HG03108 (cell line): ENCODE measurements at regions not wholly inside any gene's neighbourhood (a gene's known extent, or its start where the extent isn't known, plus 50 kb on each side); places are given as distances from the start of the nearest gene placed in this dataset.

Experiments used
- ATAC-seq: cut with Tn5 transposase; IDR thresholded peaks from one replicate; pipeline ENCODE4 v1.9.1; 2021; ENCODE audit warnings: moderate library complexity; ENCODE audit not compliant: unreplicated experiment

DNA sequence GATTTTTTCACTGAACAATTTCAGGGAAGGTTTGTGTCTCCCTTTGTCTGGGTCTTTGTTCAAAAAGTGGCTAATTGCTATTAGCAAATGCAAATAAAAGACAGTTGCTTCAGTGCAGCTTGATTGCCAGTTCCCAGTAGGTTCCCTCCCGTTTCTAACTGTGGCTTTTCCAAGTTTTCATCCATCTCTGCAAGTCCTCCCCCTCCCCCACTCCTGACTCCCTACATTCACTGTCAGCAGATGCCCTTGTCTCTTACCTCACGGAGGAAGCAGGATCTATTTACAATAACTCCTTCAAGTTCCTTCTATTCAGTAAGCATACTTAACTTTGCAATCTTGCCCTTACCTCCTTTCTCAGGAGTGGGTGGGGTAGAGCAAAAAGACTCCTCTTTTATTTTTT lies 55.4 kb upstream of the SCEL start:
- ATAC-seq, result no peak

DNA sequence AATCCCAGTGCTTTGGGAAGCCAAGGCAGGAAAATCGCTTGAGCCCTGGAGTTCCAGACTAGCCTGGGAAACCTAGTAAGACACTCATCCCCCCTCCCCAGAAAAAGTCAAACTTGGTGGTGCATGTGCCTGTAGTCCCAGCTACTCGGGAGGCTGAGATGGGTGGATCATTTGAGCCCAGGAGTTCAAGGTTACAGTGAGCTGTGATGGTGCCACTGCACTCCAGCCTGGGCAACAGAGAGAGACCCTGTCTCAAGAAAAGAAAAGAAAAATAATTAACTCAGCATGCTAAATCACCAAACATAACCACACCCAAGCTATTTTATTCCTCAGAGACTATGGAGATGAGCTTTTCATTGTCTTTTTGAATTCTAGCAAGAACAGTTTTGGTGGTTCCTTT lies 56.2 kb upstream of the SCEL start:
- ATAC-seq, result no peak

- no peak for ATAC-seq
Observed at GRCh38 chr13:77477299-77477848, 58.1 kb upstream of the SCEL start.

DNA sequence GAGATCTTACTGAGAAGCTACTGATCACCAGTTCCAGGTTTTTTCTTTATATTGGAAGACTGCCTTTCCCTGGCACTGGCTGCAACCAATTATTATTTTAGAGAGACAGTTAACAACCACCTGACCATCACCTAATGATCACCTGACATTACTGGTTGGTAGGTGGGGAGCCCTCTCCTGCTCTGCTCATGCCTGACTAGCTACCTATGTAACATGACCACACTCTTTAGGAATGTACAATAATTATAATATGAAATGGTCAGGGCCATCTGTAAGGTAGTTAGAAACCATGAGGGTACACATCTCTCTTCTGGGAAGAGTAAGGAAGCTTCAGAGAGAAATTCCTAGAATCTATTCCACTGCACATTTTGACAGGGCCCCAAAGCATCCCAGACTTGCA lies 59.0 kb upstream of the SCEL start:
- ATAC-seq, result no peak

- ATAC-seq, result no peak
Observed at GRCh38 chr13:77475345-77476084, 60.0 kb upstream of the SCEL start.

- ATAC-seq, result no peak
Observed at GRCh38 chr13:77470986-77471385, 64.5 kb upstream of the SCEL start.

GRCh38 chr13:77466753-77467422 lies 68.6 kb upstream of the SCEL start:
- ATAC-seq, result no peak

GRCh38 chr13:77465603-77466195 lies 69.8 kb upstream of the SCEL start:
- ATAC-seq, result no peak

GRCh38 chr13:77460195-77460594 lies 75.3 kb upstream of the SCEL start:
- ATAC-seq, result peak; percentile 88

DNA sequence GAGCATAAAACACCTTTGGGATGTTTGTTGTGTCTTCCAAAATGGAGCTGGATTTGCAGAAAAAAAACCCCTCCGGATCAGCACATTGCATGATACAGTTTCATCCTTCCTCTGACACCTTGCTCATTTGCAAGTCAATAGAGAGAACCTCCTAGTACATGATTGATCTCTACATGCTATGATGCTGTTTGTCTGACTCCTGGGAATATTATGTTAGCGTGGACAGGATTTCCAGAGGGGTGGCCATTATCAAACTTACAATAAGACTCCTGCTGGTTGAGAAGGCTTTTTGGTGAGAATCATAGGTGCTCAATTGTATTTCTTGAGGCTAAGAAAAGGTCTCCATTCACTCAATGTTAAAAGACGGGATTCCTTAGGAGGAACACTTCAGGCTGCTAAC lies 75.9 kb upstream of the SCEL start:
- no peak for ATAC-seq

DNA sequence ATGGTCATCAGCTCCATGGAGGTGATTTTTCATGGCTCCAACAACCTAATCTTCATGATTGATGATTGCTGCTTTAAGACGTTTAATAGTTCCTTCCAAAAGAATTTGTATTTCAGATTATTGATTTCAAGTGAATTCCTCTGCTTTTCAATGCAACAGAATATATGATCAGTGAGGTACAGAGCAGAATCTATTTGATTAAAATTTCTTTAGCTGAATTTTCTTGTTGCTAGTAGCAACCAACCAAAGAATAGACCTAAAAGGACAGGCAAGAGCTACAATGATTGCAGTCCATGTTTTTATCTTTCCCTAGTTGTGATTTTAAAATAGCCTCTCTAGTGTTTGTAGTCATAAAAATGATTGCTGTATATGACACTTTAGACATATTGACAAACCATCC lies 76.8 kb upstream of the SCEL start:
- no peak for ATAC-seq

GRCh38 chr13:77457966-77458365 lies 77.5 kb upstream of the SCEL start:
- no peak for ATAC-seq

- no peak for ATAC-seq
Observed at GRCh38 chr13:77456271-77456670, 79.2 kb upstream of the SCEL start.

- ATAC-seq, result no peak
Observed at GRCh38 chr13:77449265-77449664, 86.2 kb upstream of the SCEL start.

GRCh38 chr13:77448689-77449088 lies 86.8 kb upstream of the SCEL start:
- no peak for ATAC-seq

GRCh38 chr13:77443511-77443910 lies 92.0 kb upstream of the SCEL start:
- ATAC-seq, result no peak

- ATAC-seq, result no peak
Observed at GRCh38 chr13:77437267-77437666, 98.2 kb upstream of the SCEL start.

GRCh38 chr13:77434289-77434688 lies 101.2 kb upstream of the SCEL start:
- ATAC-seq, result no peak

DNA sequence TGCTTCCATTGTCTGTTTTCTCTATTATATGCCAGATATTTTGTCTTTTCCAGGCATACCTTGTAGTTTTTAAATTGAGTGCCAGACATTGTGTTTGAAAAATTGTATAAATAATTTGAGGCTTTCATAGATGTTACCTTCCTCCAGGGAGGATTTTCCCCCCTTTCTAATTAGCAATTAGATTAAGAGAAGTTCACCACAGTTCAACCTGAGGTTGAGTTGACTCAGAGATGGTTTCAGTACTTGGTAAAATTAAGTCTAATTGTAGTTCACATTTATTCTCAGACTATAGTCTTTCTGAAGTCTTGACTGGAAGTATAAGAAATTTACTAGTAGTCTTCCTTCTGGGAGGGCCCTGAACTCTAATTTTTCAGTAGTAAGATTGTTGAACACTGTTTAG lies 104.1 kb upstream of the SCEL start:
- ATAC-seq, result no peak

GRCh38 chr13:77430377-77430951 lies 103.6 kb upstream of the MYCBP2 start:
- ATAC-seq, result peak; percentile 34

GRCh38 chr13:77429320-77430142 lies 102.6 kb upstream of the MYCBP2 start:
- peak; percentile 68 for ATAC-seq
